ENCODE measurements at regions not wholly inside any gene's neighbourhood (a gene's known extent, or its start where the extent isn't known, plus 50 kb on each side); places are given as distances from the start of the nearest gene placed in this dataset.
A peak's percentile ranks its signal among the peaks of the same experiment; 100 is the strongest.

- no peak for DNase-seq
Measured at GRCh38 chr13:106382534-106382933, 152.9 kb downstream of the EFNB2 start.

- DNase-seq: no peak
Measured at GRCh38 chr13:106381091-106381490, 154.4 kb downstream of the EFNB2 start.

GRCh38 chr13:106377931-106378662, 157.4 kb downstream of the EFNB2 start:
- no peak for DNase-seq

DNA sequence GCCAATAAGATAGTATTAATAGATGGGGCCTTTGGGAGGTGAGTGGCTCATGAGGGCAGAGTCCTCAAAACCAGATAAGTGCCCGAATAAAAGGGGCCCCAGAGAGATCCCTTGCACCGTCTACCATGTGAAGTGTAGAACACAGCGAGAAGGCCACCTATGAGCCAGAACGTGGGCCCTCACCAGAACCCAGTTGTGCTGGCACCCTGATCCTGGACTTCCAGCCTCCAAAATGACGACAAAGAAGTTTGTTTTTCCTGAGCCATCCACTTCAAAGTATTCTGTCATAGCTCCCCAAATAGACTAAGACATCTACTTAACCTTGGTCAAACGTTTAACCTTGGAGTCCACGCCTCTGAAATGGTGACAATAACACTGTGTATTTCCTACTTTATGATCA, 158.1 kb downstream of the EFNB2 start:
- no peak for DNase-seq

GRCh38 chr13:106376401-106377112, 158.9 kb downstream of the EFNB2 start:
- no peak for DNase-seq

DNA sequence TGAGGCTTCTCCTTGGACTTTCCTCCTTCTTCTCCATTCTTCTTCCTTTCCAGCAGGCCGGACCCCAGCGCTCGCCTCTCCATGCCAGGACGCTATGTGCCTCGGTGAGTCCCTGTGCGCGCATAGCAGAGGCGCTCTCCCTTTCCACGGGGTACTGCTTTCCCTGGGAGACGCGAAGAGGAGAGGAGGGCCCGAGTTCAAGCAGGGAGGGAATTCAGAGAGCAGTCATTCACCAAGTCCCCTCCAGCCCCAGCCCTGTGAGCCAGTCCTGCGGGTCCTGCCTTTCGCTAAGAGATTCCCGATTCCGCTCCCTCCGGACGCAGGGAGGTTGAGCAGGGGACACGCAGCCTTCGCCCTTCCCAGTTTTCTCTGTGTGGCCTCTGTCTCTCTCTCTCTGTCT, 160.4 kb downstream of the EFNB2 start:
- DNase-seq: no peak

DNA sequence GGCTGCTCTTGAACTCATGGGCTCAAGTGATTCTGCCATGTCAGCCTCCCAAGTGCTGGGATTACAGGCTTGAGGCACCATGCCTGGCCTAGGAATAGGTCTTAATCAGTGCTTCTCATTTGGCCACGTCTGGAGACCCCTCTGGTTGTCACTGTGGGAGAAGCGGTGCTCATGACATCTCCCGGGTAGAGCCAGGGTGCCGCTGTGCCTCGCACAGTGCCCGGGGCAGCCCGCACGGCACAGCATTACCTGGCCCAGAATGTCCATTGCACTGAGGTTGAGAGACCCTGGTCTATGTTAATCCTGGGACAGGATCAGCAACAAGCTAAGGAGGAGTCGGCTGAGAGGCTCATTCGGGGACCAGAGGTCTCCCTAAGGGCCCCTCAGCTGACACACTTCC, 160.8 kb downstream of the EFNB2 start:
- DNase-seq: no peak

- DNase-seq: no peak
Measured at GRCh38 chr13:106373989-106374572, 161.4 kb downstream of the EFNB2 start.

DNA sequence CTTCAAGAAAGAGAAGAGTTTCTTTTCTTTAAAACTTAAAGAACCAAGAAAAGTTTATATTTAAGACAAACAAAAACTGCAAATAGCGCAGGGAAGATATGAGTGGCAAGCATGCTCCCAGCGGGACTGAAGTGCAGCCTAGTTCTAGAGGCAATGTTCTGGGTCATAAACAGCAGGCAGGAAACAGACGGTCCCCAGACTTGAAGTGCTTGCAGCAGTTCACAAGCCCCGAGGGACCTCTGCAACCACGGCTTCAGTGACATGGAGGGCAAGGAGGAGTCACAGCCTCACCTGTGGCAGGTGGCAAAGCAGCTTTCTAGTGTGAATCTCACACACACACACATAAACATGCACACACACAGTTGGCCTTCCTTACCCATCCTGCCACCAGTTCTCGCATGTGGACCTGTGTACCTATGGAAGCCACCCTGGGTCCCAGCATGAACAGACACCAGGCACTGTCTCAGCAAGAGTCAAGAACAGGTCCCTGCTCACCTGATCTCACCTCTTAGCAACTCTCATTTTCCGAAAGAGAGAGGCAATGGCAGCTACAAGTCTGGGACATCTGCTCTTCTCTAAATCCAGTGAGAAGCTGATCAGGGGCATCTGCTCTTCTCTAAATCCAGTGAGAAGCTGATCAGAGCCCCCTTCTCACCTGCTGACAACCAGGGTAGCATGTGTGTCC, 162.0 kb downstream of the EFNB2 start:
- peak; percentile 83 for DNase-seq

DNA sequence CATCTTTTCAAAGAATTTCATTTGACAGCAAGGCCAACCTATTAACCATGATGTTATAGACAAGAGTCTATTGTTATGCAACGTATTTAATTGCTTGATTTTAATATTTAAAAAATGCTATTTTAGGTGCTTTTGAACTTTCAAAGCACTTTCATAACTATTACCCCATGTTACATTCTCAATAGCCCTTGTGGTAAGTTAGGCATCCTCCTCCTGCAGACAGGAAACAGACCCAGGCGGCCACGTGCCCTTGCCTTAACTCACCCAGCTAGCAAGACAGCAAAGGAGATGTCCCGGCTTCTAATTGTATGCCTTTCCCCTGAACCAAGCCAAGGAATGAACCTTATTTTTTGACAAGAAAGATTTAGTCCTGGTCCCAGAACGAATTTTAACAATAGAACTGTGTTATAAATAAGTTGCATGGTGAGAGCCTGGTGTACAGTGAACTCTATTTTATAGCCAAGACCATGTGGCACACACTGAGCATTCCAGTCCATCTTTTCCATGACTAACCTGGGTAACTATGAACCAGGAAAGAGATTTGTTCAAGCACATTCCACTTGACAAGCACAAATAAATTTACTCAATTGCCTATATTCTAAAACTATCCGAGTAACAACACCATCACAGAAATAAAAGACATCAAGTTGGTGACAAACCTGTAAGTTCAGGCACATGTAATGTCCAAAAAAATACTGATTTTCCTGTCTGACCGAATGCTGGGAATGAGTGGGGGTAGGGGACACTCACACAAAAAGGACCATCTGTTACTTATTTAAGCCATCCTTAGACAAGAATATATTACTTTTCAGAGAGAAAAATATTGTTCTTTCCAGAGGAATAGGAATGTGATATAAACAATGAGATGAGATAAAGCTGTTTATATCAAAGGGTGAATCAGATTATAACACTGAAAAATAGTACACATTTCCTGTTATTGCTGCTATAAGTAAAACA, 163.0 kb downstream of the EFNB2 start:
- DNase-seq: no peak

DNA sequence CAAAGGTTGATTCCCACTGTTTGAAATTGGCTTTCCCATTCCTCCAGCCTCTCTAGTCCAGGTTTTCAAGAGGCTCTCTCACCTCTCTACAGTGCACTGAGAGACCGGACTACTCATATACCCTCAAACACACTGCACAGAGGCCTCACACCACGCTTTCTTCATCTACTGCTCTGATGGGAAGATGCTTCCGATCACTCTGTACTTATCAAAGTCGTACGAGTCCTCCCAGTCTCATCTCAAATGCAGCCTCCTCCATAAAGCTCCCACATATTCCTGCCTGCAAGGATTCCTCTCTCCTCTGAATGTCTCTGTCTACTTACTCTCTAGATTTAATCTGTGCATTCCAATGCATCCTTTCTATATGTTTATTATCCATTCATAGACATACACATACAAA, 164.4 kb downstream of the EFNB2 start:
- no peak for DNase-seq

DNA sequence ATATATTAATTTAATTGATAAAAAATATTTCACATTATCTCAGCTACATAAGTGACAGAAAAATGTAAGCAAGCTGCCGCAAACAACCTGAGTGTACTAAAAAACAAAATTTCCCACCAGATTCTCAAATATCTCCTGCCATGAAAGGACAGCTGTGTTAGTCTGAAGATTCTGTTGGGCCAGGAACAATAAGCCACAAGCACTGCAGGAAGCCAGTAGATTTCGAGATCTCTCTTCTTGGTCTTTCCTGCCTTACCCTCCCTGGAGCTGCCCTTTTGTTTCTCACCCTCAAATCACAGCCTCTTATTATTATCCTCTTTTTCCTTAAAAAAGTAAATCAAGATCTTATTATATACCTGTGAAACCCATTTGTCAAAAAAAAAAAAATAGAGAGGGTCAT, 165.6 kb downstream of the EFNB2 start:
- no peak for DNase-seq

GRCh38 chr13:106369091-106369490, 166.4 kb downstream of the EFNB2 start:
- DNase-seq: no peak

DNA sequence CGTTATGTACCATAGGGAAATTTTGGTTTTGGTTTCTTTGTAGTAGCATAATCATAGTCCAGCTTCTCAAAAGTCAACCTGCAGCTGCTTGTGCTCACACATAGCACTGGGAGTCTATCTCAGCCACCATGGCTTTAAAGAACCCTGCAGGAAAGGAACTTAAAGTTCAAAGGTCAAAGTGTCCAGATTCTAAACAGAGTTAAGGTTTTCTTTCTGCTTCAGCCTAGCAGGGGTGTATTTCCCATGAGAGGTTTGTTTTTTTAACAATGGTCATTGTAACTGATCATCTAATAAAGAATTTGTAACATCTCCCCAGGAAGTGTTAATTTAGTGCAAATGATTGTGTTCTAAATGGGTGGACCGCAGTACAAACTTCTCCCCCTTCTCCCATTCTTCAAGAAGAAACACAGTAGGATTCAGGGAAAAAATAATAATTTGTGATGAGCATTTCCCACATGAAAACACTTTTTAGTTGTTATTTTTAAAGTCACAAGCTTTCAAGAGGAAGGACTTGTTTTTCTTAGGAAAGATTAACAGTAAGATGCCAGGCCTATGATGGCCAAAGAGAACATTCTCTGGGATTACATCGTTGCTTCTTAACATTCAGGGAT, 168.0 kb downstream of the EFNB2 start:
- DNase-seq: no peak

- no peak for DNase-seq
Measured at GRCh38 chr13:106362707-106363106, 172.8 kb downstream of the EFNB2 start.

- DNase-seq: no peak
Measured at GRCh38 chr13:106361621-106362020, 173.8 kb downstream of the EFNB2 start.

DNA sequence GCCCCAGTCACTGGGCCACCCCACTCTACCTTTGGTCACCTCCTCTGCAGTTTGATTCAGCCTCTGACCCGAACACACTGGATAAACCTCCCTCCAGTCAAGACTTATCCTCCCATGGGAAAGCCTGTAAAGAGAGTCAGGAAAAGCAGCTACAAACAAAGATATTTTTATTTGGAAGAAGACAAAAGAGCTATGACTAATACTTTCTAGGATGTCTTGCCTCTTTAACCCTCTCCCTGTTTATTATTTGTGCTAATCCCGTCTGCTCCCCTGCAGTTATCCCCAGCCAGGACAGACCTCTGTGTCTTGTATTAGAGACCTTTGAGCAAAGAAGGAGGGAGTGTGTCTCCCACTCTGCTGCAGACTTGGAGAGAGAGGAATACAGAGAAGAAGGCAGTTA, 178.3 kb downstream of the EFNB2 start:
- no peak for DNase-seq

GRCh38 chr13:106355866-106356265, 179.6 kb downstream of the EFNB2 start:
- no peak for DNase-seq

GRCh38 chr13:106354961-106355360, 180.5 kb downstream of the EFNB2 start:
- DNase-seq: no peak

DNA sequence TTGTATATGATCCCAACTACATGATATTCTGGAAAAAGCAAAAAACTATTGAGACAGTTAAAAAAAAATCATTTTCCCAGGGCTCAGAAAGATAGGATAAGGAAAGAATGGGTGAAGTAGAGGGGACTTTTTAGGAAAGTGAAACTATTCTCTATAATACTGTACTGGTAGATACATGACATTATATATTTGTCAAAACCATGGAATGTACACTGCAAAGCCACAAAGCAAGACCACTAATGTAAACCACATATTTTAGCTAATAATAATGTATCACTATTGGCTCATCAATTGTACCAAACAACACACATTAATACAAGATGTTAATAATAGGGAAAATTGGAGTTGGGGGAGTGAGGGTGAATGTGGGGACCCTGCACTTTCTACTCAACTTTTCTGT, 182.6 kb downstream of the EFNB2 start:
- DNase-seq: no peak

DNA sequence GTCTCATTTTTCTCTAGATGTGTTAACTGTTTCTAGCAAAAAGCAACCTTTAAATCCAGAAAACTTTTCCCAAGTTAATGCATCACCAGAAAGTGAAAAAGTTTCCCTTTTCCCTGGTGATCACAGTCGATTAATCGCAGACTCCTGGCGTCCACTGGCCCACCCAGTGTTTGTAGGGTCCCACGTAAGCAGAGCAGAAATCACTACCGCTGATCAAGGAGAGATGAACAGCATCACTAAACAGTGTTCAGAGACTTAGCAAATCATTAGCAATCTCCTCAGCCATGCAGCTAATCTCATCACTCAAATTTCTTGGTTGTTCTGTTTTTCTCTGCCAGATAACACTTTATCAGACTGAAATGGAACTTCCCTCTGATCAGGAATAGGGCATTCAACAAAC, 184.2 kb downstream of the EFNB2 start:
- DNase-seq: no peak

- DNase-seq: no peak
Measured at GRCh38 chr13:106350208-106350607, 185.3 kb downstream of the EFNB2 start.
